NCI-H2196 treated with DMSO at 0.1 percent for 48 hours (cell line): ENCODE measurements at regions not wholly inside any gene's neighbourhood (a gene's known extent, or its start where the extent isn't known, plus 50 kb on each side); places are given as distances from the start of the nearest gene placed in this dataset.

Experiments used
- DNase-seq: peaks from one replicate; lab custom pipeline; 2025; ENCODE audit not compliant: unreplicated experiment; lab: John Stamatoyannopoulos, UW

GRCh38 chr12:4857472-4858291, 52.0 kb upstream of the KCNA1 start:
- DNase-seq: peak; percentile 26

- no peak for DNase-seq
These were observed 51.3 kb upstream of the KCNA1 start for GRCh38 chr12:4858386-4858785.

- no peak for DNase-seq
These were observed 50.1 kb upstream of the KCNA1 start for GRCh38 chr12:4859478-4860210.
